ENCODE measurements at regions not wholly inside any gene's neighbourhood (a gene's known extent, or its start where the extent isn't known, plus 50 kb on each side); places are given as distances from the start of the nearest gene placed in this dataset.

DNA sequence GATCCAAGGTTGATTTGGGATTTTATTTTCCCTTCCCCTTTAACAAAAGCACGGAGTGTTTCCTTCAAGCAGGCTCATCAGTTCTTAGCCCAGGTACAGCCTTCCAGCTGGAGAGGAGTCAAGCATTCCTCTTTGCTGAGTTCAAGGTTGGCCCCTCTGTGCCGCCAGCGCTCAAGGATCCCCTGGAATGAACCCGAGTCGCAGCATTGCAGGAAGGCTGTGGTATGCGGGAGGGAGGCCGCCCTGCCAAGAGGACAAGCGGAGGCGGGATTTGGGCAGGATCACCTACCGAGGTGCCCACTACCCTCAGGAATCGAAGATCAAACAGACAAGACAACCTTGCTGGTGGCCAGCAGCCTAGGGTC is 53.9 kb upstream of the NCOR2 start:
- DNase-seq (no peak), FAIRE-seq (no peak)
- H3K36me3 ChIP-seq (ENCODE audit: control insufficient read depth in 2 of 3, insufficient read depth in 3 of 3, low read length in 3 of 3) = no peaks in the 10 kb centered on the region
- no peaks in the 10 kb centered on the region for H3K27me3 ChIP-seq (ENCODE audit: control insufficient read depth, insufficient read depth, low read length)
- H3K9ac ChIP-seq (ENCODE audit: low read length in 3 of 3) = no peak overlapping the region
- TF ChIP-seq, protein P1, sequence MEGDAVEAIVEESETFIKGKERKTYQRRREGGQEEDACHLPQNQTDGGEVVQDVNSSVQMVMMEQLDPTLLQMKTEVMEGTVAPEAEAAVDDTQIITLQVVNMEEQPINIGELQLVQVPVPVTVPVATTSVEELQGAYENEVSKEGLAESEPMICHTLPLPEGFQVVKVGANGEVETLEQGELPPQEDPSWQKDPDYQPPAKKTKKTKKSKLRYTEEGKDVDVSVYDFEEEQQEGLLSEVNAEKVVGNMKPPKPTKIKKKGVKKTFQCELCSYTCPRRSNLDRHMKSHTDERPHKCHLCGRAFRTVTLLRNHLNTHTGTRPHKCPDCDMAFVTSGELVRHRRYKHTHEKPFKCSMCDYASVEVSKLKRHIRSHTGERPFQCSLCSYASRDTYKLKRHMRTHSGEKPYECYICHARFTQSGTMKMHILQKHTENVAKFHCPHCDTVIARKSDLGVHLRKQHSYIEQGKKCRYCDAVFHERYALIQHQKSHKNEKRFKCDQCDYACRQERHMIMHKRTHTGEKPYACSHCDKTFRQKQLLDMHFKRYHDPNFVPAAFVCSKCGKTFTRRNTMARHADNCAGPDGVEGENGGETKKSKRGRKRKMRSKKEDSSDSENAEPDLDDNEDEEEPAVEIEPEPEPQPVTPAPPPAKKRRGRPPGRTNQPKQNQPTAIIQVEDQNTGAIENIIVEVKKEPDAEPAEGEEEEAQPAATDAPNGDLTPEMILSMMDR (IDR thresholded peaks at IDR 0.05; ENCODE audit: borderline replicate concordance, extremely low read depth, insufficient read depth) = no peak
- H3K9me3 ChIP-seq (ENCODE audit: control insufficient read depth in 2 of 3, insufficient read depth in 1 of 3, low read length in 3 of 3) = peaks cover 0 to 3% (median 0%) of the 10 kb centered on the region in 3 donors
- no peak overlapping the region for H3K4me3 ChIP-seq (ENCODE audit: low read length in 3 of 3)
- no peak overlapping the region for H3K27ac ChIP-seq (ENCODE audit: low read depth in 2 of 2, low read length in 2 of 2)
- no peaks in the 10 kb centered on the region for H3K4me1 ChIP-seq (ENCODE audit: control insufficient read depth in 2 of 3, insufficient read depth in 2 of 3, low read depth in 1 of 3, low read length in 3 of 3)
- intact Hi-C loops (cut with DNase I) = no loop called here

DNA sequence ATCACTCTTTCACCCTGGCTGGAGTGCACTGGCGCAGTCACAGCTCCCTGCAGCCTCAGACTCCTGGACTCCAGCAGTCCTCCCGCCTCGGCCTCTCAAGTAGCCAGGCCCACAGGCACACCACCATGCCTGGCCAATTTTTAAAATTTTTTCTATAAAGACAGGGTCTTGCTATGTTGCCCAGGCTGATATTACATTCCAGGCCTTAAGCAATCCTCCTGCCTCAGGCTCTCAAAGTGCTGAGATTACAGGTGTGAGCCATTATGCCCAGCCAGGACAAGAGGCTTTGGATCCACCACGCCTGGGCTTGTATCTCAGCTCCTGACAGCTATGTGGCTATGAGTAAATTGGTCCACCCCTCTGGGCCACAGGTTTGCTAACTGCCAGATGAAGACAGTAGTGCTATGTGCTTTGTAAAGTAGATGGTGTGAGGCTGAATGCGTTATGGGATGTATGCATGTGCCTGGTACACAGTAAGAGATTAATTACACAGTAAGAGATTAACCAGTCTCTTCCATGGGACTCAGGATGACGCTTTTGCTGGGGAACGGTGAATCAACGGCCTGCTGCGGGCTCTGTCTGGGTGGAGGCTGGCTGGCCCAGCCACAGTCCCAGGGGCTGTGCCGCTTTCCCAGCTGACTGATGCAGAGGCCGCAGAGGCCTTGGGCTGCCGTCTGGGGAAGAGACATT is 53.3 kb upstream of the NCOR2 start:
- no peaks in the 10 kb centered on the region for H3K36me3 ChIP-seq (ENCODE audit: control insufficient read depth in 2 of 3, insufficient read depth in 3 of 3, low read length in 3 of 3)
- DNase-seq (no peak), FAIRE-seq (no peak)
- H3K27me3 ChIP-seq (ENCODE audit: control insufficient read depth, insufficient read depth, low read length) = no peaks in the 10 kb centered on the region
- no peak overlapping the region for H3K4me3 ChIP-seq (ENCODE audit: low read length in 3 of 3)
- H3K9ac ChIP-seq (ENCODE audit: low read length in 3 of 3) = no peak overlapping the region
- H3K27ac ChIP-seq (ENCODE audit: low read depth in 2 of 2, low read length in 2 of 2) = no peak overlapping the region
- intact Hi-C loops (cut with DNase I) = no loop called here
- H3K4me1 ChIP-seq (ENCODE audit: control insufficient read depth in 2 of 3, insufficient read depth in 2 of 3, low read depth in 1 of 3, low read length in 3 of 3) = no peaks in the 10 kb centered on the region
- H3K9me3 ChIP-seq (ENCODE audit: control insufficient read depth in 2 of 3, insufficient read depth in 1 of 3, low read length in 3 of 3) = peaks cover 0 to 3% (median 0%) of the 10 kb centered on the region in 3 donors
- TF ChIP-seq, protein P1 (IDR thresholded peaks at IDR 0.05; ENCODE audit: borderline replicate concordance, extremely low read depth, insufficient read depth) = no peak

DNA sequence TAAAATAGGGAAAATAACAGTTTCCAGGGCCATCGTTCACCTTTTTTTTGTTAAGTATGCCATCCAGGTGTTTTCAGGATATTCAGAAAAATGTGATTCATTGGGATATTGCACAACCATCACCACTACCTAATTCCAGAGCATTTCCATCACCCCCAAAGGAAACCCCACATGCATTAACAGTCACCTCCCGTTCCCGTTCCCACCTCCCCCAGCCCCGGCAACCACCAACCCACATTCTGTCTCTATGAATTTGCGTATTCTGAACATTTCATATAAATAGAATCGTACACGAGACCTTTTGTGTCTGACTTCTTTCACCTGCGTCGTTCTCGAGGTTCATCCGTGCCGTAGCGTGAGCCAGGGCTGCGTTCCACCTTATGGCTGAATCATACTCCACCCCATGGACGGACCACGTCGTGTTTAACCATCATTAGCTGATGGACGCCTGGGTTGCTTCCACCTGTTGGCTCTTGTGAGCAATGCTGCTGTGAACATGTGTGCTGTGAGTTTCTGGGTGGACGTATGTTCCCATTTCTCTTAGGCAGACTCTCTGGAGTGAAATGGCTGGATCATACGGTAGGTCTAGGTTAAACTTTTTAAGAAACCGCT is 51.0 kb upstream of the NCOR2 start:
- Histone ChIP-seq H3K27me3 (ENCODE audit: control insufficient read depth, insufficient read depth, low read length) (no peaks in the 10 kb centered on the region), H3K9ac (ENCODE audit: low read length in 3 of 3) (no peak overlapping the region), H3K27ac (ENCODE audit: low read depth in 2 of 2, low read length in 2 of 2) (no peak overlapping the region), H3K4me1 (ENCODE audit: control insufficient read depth in 2 of 3, insufficient read depth in 2 of 3, low read depth in 1 of 3, low read length in 3 of 3) (no peaks in the 10 kb centered on the region), H3K36me3 (ENCODE audit: control insufficient read depth in 2 of 3, insufficient read depth in 3 of 3, low read length in 3 of 3) (no peaks in the 10 kb centered on the region), H3K4me3 (ENCODE audit: low read length in 3 of 3) (no peak overlapping the region), H3K9me3 (ENCODE audit: control insufficient read depth in 2 of 3, insufficient read depth in 1 of 3, low read length in 3 of 3) (peaks cover 0 to 3% (median 0%) of the 10 kb centered on the region in 3 donors)
- TF ChIP-seq, protein P1 (IDR thresholded peaks at IDR 0.05; ENCODE audit: borderline replicate concordance, extremely low read depth, insufficient read depth) = no peak
- intact Hi-C loops (cut with DNase I) = no loop called here
- DNase-seq (no peak), FAIRE-seq (no peak)

Measured in kidney (tissue), 13 donors.